WTC11 (cell line): ENCODE measurements at regions not wholly inside any gene's neighbourhood (a gene's known extent, or its start where the extent isn't known, plus 50 kb on each side); places are given as distances from the start of the nearest gene placed in this dataset.

ENCODE experiments used
- ATAC-seq: fragments of 200-7000 bp; cut with Tn5 transposase; 2 replicates; pipeline ENCODE4 v1.10.0; 2021; ENCODE audit warnings: mild to moderate bottlenecking, moderate library complexity
- CTCF ChIA-PET: fragments of 300-600 bp; sonication (Branson Sonifier 250); formaldehyde crosslinking; loops from one replicate; lab custom pipeline; 2021; ENCODE audit warnings: antibody characterized with exemption; lab: Charles Lee
- POLR2A ChIA-PET: fragments of 350-600 bp; sonication (Branson Sonifier 250); formaldehyde crosslinking; loops from one replicate; lab custom pipeline; 2021; ENCODE audit warnings: antibody characterized with exemption; lab: Charles Lee
- DNase-seq: peaks from one replicate; pipeline ENCODE4 v3.0.0; 2021; ENCODE audit warnings: low spot score
- H3K27ac Mint-ChIP-seq: 2 replicates; pipeline ENCODE4 v1.8.0; 2021; ENCODE audit warnings: mixed read lengths
- H3K27me3 Mint-ChIP-seq: 2 replicates; pipeline ENCODE4 v1.8.0; 2021; ENCODE audit warnings: low read depth, mild to moderate bottlenecking, moderate library complexity, mixed read lengths
- H3K36me3 Mint-ChIP-seq: 2 replicates; pipeline ENCODE4 v1.8.0; 2021; ENCODE audit warnings: mixed read lengths
- H3K4me1 Mint-ChIP-seq: 2 replicates; pipeline ENCODE4 v1.8.0; 2022; ENCODE audit warnings: mixed read lengths
- H3K4me3 Mint-ChIP-seq: 2 replicates; pipeline ENCODE4 v1.8.0; 2021; ENCODE audit warnings: mild to moderate bottlenecking, moderate library complexity, mixed read lengths
- H3K9me3 Mint-ChIP-seq: 2 replicates; pipeline ENCODE4 v1.8.0; 2021; ENCODE audit warnings: mixed read lengths
- AR ChIP-seq: fragments of 250-450 bp; sonication (Bioruptor Pico); IDR thresholded peaks from 2 replicates; pipeline ENCODE4 v1.9.0; 2021; ENCODE audit warnings: mild to moderate bottlenecking
- ELF4 ChIP-seq: sonication (generic); formaldehyde crosslinking; IDR thresholded peaks from 2 replicates; pipeline ENCODE4 v1.8.1; 2022; ENCODE audit warnings: low read depth, mild to moderate bottlenecking, moderate library complexity, missing genetic modification reagents
- EMX1 ChIP-seq: fragments of 250-450 bp; sonication (Bioruptor Pico); IDR thresholded peaks from 2 replicates; pipeline ENCODE4 v1.8.0; 2021; ENCODE audit warnings: mild to moderate bottlenecking
- ESRRA ChIP-seq: sonication (generic); formaldehyde crosslinking; IDR thresholded peaks from 2 replicates; pipeline ENCODE4 v1.8.1; 2022; ENCODE audit warnings: mild to moderate bottlenecking, missing genetic modification reagents, borderline replicate concordance
- HMGA2 ChIP-seq: fragments of 250-450 bp; sonication (Bioruptor Pico); IDR thresholded peaks from 2 replicates; pipeline ENCODE4 v1.4.0; 2021; ENCODE audit warnings: mild to moderate bottlenecking, moderate library complexity
- IRF2 ChIP-seq: sonication (generic); formaldehyde crosslinking; IDR thresholded peaks from 2 replicates; pipeline ENCODE4 v1.8.0; 2022; ENCODE audit warnings: low read depth, missing genetic modification reagents, borderline replicate concordance
- MXD4 ChIP-seq: fragments of 250-450 bp; sonication (Bioruptor Pico); IDR thresholded peaks from 2 replicates; pipeline ENCODE4 v1.8.0; 2021; ENCODE audit warnings: mild to moderate bottlenecking, moderate library complexity, borderline replicate concordance
- NFATC4 ChIP-seq: fragments of 250-450 bp; sonication (Bioruptor Pico); IDR thresholded peaks from 2 replicates; pipeline ENCODE4 v1.9.0; 2021; ENCODE audit warnings: mild to moderate bottlenecking
- NR2C2 ChIP-seq: sonication (generic); formaldehyde crosslinking; IDR thresholded peaks from 2 replicates; pipeline ENCODE4 v1.8.0; 2022; ENCODE audit warnings: mild to moderate bottlenecking, missing genetic modification reagents
- NR3C1 ChIP-seq: sonication (generic); formaldehyde crosslinking; conservative IDR thresholded peaks from 2 replicates; pipeline ENCODE4 v1.8.1; 2023; ENCODE audit warnings: low read depth, mild to moderate bottlenecking, missing genetic modification reagents
- SP1 ChIP-seq: sonication (generic); formaldehyde crosslinking; conservative IDR thresholded peaks from 2 replicates; pipeline ENCODE4 v1.8.1; 2022; ENCODE audit warnings: missing genetic modification reagents
- TCF7 ChIP-seq: sonication (generic); formaldehyde crosslinking; IDR thresholded peaks from 2 replicates; pipeline ENCODE4 v1.8.0; 2022; ENCODE audit warnings: mild to moderate bottlenecking, low read depth, missing genetic modification reagents, moderate library complexity
- ZBTB21 ChIP-seq: sonication (generic); formaldehyde crosslinking; IDR thresholded peaks from 2 replicates; pipeline ENCODE4 v1.8.1; 2023; ENCODE audit warnings: mild to moderate bottlenecking, missing genetic modification reagents, borderline replicate concordance
- ZNF138 ChIP-seq: sonication (generic); formaldehyde crosslinking; conservative IDR thresholded peaks from 2 replicates; pipeline ENCODE4 v1.8.1; 2022; ENCODE audit warnings: mild to moderate bottlenecking, moderate library complexity, missing genetic modification reagents
- TF ChIP-seq, protein P1 (sequence below): sonication (generic); formaldehyde crosslinking; IDR thresholded peaks from 2 replicates; pipeline ENCODE4 v1.8.1; 2022; ENCODE audit warnings: mild to moderate bottlenecking, missing genetic modification reagents, moderate library complexity, borderline replicate concordance
- TF ChIP-seq, protein P2 (sequence below): sonication (generic); formaldehyde crosslinking; IDR thresholded peaks from 2 replicates; pipeline ENCODE4 v1.8.1; 2022; ENCODE audit warnings: low read depth, missing genetic modification reagents, borderline replicate concordance
- TF ChIP-seq, protein P3 (sequence below): fragments of 250-450 bp; sonication (Bioruptor Pico); IDR thresholded peaks from 2 replicates; pipeline ENCODE4 v2.1.2; 2022; ENCODE audit warnings: mild to moderate bottlenecking, moderate library complexity
- TF ChIP-seq, protein P4 (sequence below): sonication (generic); formaldehyde crosslinking; IDR thresholded peaks from 2 replicates; pipeline ENCODE4 v1.8.0; 2022; ENCODE audit warnings: mild to moderate bottlenecking, missing genetic modification reagents

DNA sequence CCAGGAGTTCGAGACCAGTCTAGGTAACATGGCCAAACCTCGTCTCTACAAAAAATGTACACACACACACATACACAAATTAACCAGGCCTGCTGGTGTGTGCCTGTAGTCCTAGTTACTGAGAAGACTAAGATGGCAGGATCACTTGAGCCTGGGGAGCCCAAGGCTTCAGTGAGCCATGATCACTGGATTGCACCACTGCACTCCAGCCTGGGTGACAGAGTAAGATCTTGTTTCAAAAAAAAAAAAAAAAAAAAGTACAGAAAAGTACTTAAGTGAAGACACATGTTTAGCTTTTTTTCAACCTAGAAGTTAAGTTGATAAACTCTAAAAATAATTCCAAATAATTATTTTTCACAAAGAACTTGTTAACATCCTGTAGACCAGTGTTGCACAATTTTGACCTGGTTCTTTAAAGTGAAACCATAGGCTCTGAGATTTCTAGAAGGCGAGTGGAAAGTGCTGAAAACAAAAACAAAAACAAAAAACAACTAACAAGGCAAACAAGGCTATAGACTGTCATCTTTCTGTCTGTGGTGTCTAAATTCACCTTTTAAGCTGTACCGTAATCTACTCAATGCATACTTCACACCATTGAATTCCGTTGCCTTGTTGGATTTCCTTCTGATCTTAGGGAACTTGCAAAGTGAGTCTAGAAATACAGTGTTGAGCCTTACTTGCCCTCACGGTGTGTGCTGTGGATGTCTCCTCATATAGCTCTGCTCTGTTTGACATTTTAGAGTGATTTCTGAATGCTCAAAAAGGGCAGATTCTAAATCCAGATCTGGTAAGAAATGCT, 63.5 kb downstream of the CHST2 start:
- TF ChIP-seq SP1 (CRISPR knock-in tag): no peak
- TF ChIP-seq AR: no peak
- TF ChIP-seq TCF7: no peak
- no peak for TF ChIP-seq NFATC4 (CRISPR knock-in tag)
- TF ChIP-seq, protein P1, sequence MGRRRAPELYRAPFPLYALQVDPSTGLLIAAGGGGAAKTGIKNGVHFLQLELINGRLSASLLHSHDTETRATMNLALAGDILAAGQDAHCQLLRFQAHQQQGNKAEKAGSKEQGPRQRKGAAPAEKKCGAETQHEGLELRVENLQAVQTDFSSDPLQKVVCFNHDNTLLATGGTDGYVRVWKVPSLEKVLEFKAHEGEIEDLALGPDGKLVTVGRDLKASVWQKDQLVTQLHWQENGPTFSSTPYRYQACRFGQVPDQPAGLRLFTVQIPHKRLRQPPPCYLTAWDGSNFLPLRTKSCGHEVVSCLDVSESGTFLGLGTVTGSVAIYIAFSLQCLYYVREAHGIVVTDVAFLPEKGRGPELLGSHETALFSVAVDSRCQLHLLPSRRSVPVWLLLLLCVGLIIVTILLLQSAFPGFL (CRISPR knock-in tag): no peak
- no peak for TF ChIP-seq NR3C1 (CRISPR knock-in tag)
- TF ChIP-seq, all 79 proteins: peak for 0
- no peaks in the 10 kb centered on the region for H3K27me3 Mint-ChIP-seq
- DNase-seq (no peak), ATAC-seq (no peak)
- H3K36me3 Mint-ChIP-seq: no peaks in the 10 kb centered on the region
- POLR2A ChIA-PET: interaction anchor here (0.6 kb wide), 1 partner anchor 82 kb away, joined by 3 read pairs; no protein-coding TSS in a partner anchor
- peaks cover 13% of the 10 kb centered on the region; the same call in 1 of the 2 replicates for H3K9me3 Mint-ChIP-seq
- no peak overlapping the region for H3K4me3 Mint-ChIP-seq
- H3K4me1 Mint-ChIP-seq: no peaks in the 10 kb centered on the region
- H3K27ac Mint-ChIP-seq: no peak overlapping the region
- CTCF ChIA-PET: no interaction called here

- H3K27ac Mint-ChIP-seq: no peak overlapping the region
- ATAC-seq (no peak), DNase-seq (no peak)
- peaks cover 13% of the 10 kb centered on the region; the same call in 1 of the 2 replicates for H3K9me3 Mint-ChIP-seq
- H3K36me3 Mint-ChIP-seq: no peaks in the 10 kb centered on the region
- no peaks in the 10 kb centered on the region for H3K4me1 Mint-ChIP-seq
- H3K27me3 Mint-ChIP-seq: no peaks in the 10 kb centered on the region
- no peak overlapping the region for H3K4me3 Mint-ChIP-seq
- ChIA-PET CTCF (no interaction called here), POLR2A (no interaction called here)
- TF ChIP-seq ZNF138 (CRISPR knock-in tag): no peak
- TF ChIP-seq, protein P2, sequence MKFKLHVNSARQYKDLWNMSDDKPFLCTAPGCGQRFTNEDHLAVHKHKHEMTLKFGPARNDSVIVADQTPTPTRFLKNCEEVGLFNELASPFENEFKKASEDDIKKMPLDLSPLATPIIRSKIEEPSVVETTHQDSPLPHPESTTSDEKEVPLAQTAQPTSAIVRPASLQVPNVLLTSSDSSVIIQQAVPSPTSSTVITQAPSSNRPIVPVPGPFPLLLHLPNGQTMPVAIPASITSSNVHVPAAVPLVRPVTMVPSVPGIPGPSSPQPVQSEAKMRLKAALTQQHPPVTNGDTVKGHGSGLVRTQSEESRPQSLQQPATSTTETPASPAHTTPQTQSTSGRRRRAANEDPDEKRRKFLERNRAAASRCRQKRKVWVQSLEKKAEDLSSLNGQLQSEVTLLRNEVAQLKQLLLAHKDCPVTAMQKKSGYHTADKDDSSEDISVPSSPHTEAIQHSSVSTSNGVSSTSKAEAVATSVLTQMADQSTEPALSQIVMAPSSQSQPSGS (CRISPR knock-in tag): no peak
- no peak for TF ChIP-seq NFATC4 (CRISPR knock-in tag)
- TF ChIP-seq ELF4 (CRISPR knock-in tag): no peak
These were observed 64.0 kb downstream of the CHST2 start for GRCh38 chr3:143183665-143183964.

DNA sequence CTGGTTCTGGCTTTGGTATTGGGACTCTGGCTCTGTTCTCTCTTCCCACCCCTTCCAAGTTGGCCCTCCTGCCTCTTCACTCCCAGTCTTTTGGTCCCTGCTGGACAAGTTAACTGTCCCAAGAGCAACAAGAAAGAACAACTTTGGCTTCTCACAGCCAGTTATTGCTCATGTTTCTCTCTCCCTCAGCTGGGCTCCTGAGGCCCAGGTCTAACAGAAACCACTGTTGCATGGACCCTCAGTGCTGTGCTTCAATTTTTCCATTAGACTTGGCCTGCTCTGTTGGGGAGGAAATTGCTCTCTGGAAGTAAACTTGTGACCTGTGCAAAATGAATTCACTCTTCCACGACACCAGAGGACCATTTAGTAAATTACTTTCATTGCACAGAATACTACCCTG, 64.5 kb downstream of the CHST2 start:
- H3K4me1 Mint-ChIP-seq: no peaks in the 10 kb centered on the region
- CTCF ChIA-PET: no interaction called here
- TF ChIP-seq, protein P2 (CRISPR knock-in tag): no peak
- no peak for TF ChIP-seq NR2C2 (CRISPR knock-in tag)
- TF ChIP-seq IRF2 (CRISPR knock-in tag): no peak
- TF ChIP-seq NFATC4 (CRISPR knock-in tag): no peak
- no peak for TF ChIP-seq ESRRA (CRISPR knock-in tag)
- no peak for TF ChIP-seq MXD4
- TF ChIP-seq ELF4 (CRISPR knock-in tag): no peak
- TF ChIP-seq, protein P3, sequence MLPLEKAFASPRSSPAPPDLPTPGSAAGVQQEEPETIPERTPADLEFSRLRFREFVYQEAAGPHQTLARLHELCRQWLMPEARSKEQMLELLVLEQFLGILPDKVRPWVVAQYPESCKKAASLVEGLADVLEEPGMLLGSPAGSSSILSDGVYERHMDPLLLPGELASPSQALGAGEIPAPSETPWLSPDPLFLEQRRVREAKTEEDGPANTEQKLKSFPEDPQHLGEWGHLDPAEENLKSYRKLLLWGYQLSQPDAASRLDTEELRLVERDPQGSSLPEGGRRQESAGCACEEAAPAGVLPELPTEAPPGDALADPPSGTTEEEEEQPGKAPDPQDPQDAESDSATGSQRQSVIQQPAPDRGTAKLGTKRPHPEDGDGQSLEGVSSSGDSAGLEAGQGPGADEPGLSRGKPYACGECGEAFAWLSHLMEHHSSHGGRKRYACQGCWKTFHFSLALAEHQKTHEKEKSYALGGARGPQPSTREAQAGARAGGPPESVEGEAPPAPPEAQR (CRISPR knock-in tag): no peak
- TF ChIP-seq, protein P4, sequence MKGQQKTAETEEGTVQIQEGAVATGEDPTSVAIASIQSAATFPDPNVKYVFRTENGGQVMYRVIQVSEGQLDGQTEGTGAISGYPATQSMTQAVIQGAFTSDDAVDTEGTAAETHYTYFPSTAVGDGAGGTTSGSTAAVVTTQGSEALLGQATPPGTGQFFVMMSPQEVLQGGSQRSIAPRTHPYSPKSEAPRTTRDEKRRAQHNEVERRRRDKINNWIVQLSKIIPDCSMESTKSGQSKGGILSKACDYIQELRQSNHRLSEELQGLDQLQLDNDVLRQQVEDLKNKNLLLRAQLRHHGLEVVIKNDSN (CRISPR knock-in tag): no peak
- TF ChIP-seq EMX1 (CRISPR knock-in tag): no peak
- TF ChIP-seq HMGA2 (CRISPR knock-in tag): no peak
- no peak for TF ChIP-seq AR
- no peak for TF ChIP-seq ZBTB21

More for the DNA sequence above, 64.5 kb downstream of the CHST2 start:
- ATAC-seq (no peak), DNase-seq (no peak)
- Mint-ChIP-seq H3K27ac (no peak overlapping the region), H3K36me3 (no peaks in the 10 kb centered on the region), H3K9me3 (peaks cover 13% of the 10 kb centered on the region; the same call in 1 of the 2 replicates), H3K4me3 (no peak overlapping the region), H3K27me3 (no peaks in the 10 kb centered on the region)
- POLR2A ChIA-PET: no interaction called here
